Activated CD4-positive, alpha-beta memory T cell treated with anti-CD3 and anti-CD28 coated beads for 36 hours (primary cell): ENCODE measurements at regions not wholly inside any gene's neighbourhood (a gene's known extent, or its start where the extent isn't known, plus 50 kb on each side); places are given as distances from the start of the nearest gene placed in this dataset.

ENCODE experiments used
- CTCF ChIA-PET: fragments of 350-600 bp; sonication (Branson Sonifier 250); formaldehyde crosslinking; loops from one replicate; lab custom pipeline; 2021; ENCODE audit warnings: antibody characterized with exemption, inconsistent platforms; lab: Charles Lee
- POLR2A ChIA-PET: fragments of 350-600 bp; sonication (Branson Sonifier 250); formaldehyde crosslinking; loops from one replicate; lab custom pipeline; 2021; ENCODE audit warnings: antibody characterized with exemption; lab: Charles Lee
- DNase-seq: peaks from one replicate; pipeline ENCODE4 v3.0.0-alpha.2; 2020
- H3K27ac Mint-ChIP-seq: one replicate; pipeline ENCODE4 v1.8.0; 2021; ENCODE audit warnings: mixed read lengths
- H3K27me3 Mint-ChIP-seq: one replicate; pipeline ENCODE4 v1.8.0; 2021; ENCODE audit warnings: mixed read lengths
- H3K36me3 Mint-ChIP-seq: one replicate; pipeline ENCODE4 v1.8.0; 2021; ENCODE audit warnings: mixed read lengths
- H3K4me1 Mint-ChIP-seq: one replicate; pipeline ENCODE4 v1.8.0; 2021; ENCODE audit warnings: low read depth, mixed read lengths
- H3K4me3 Mint-ChIP-seq: one replicate; pipeline ENCODE4 v1.8.0; 2021; ENCODE audit warnings: mild to moderate bottlenecking, mixed read lengths
- H3K9me3 Mint-ChIP-seq: one replicate; pipeline ENCODE4 v1.8.0; 2021; ENCODE audit warnings: mixed read lengths
- intact Hi-C: fragments of 100-400 bp; cut with micrococcal nuclease; formaldehyde crosslinking; loops from one replicate; pipeline ENCODE4 v1.15.1; 2023

GRCh38 chr5:74042559-74042958, 416.6 kb downstream of the ARHGEF28 start:
- Mint-ChIP-seq H3K36me3 (no peaks in the 10 kb centered on the region), H3K27me3 (peaks cover 5% of the 10 kb centered on the region), H3K9me3 (no peaks in the 10 kb centered on the region), H3K4me1 (no peaks in the 10 kb centered on the region), H3K4me3 (no peak overlapping the region), H3K27ac (no peak overlapping the region)
- DNase-seq = no peak
- intact Hi-C loops = no loop called here
- ChIA-PET CTCF (interaction anchor here (0.6 kb wide), 1 partner anchor 1804 kb away, joined by 3 read pairs; no protein-coding TSS in a partner anchor), POLR2A (no interaction called here)

GRCh38 chr5:74041913-74042312, 415.9 kb downstream of the ARHGEF28 start:
- Mint-ChIP-seq H3K27ac (no peak overlapping the region), H3K4me1 (no peaks in the 10 kb centered on the region), H3K36me3 (no peaks in the 10 kb centered on the region), H3K9me3 (no peaks in the 10 kb centered on the region), H3K4me3 (no peak overlapping the region), H3K27me3 (peaks cover 5% of the 10 kb centered on the region)
- DNase-seq = no peak
- intact Hi-C loops = no loop called here
- POLR2A ChIA-PET = no interaction called here
- CTCF ChIA-PET = interaction anchor here (0.6 kb wide), 1 partner anchor 1804 kb away, joined by 3 read pairs; no protein-coding TSS in a partner anchor

GRCh38 chr5:74040811-74041491, 415.0 kb downstream of the ARHGEF28 start:
- Mint-ChIP-seq H3K4me3 (no peak overlapping the region), H3K4me1 (no peaks in the 10 kb centered on the region), H3K27ac (no peak overlapping the region), H3K36me3 (no peaks in the 10 kb centered on the region), H3K27me3 (peaks cover 5% of the 10 kb centered on the region), H3K9me3 (no peaks in the 10 kb centered on the region)
- POLR2A ChIA-PET = no interaction called here
- intact Hi-C loops = no loop called here
- CTCF ChIA-PET = no interaction called here
- no peak for DNase-seq

GRCh38 chr5:74040065-74040551, 414.1 kb downstream of the ARHGEF28 start:
- ChIA-PET CTCF (interaction anchor here (0.8 kb wide), 1 partner anchor 12 kb away, joined by 3 read pairs; no protein-coding TSS in a partner anchor), POLR2A (no interaction called here)
- intact Hi-C loops = no loop called here
- peaks cover 5% of the 10 kb centered on the region for H3K27me3 Mint-ChIP-seq
- peaks cover 5% of the 10 kb centered on the region for H3K4me1 Mint-ChIP-seq
- DNase-seq = no peak
- H3K4me3 Mint-ChIP-seq = no peak overlapping the region
- no peaks in the 10 kb centered on the region for H3K9me3 Mint-ChIP-seq
- H3K36me3 Mint-ChIP-seq = no peaks in the 10 kb centered on the region
- H3K27ac Mint-ChIP-seq = no peak overlapping the region

- POLR2A ChIA-PET = no interaction called here
- H3K4me3 Mint-ChIP-seq = no peak overlapping the region
Measured at GRCh38 chr5:74037321-74037720, 411.3 kb downstream of the ARHGEF28 start.

GRCh38 chr5:74035521-74035937, 409.5 kb downstream of the ARHGEF28 start:
- intact Hi-C loops = no loop called here
- CTCF ChIA-PET = interaction anchor here (0.8 to 1.4 kb wide), 2 partner anchors 10 to 89 kb away, joined by 3 read pairs; no protein-coding TSS in a partner anchor
- H3K36me3 Mint-ChIP-seq = no peaks in the 10 kb centered on the region
- peaks cover 8% of the 10 kb centered on the region for H3K27me3 Mint-ChIP-seq
- H3K4me1 Mint-ChIP-seq = peaks cover 7% of the 10 kb centered on the region
- no peak overlapping the region for H3K27ac Mint-ChIP-seq
- POLR2A ChIA-PET = no interaction called here
- no peak overlapping the region for H3K4me3 Mint-ChIP-seq
- no peak for DNase-seq
- no peaks in the 10 kb centered on the region for H3K9me3 Mint-ChIP-seq

More at GRCh38 chr5:74037321-74037720, 411.3 kb downstream of the ARHGEF28 start:
- Mint-ChIP-seq H3K36me3 (no peaks in the 10 kb centered on the region), H3K27me3 (peaks cover 7% of the 10 kb centered on the region), H3K9me3 (no peaks in the 10 kb centered on the region), H3K27ac (no peak overlapping the region), H3K4me1 (peaks cover 7% of the 10 kb centered on the region)
- DNase-seq = no peak
- CTCF ChIA-PET = interaction anchor here (0.7 kb wide), 1 partner anchor 167 kb away, joined by 3 read pairs; no protein-coding TSS in a partner anchor
- intact Hi-C loops = no loop called here

GRCh38 chr5:74034733-74035132, 408.7 kb downstream of the ARHGEF28 start:
- Mint-ChIP-seq H3K27me3 (peaks cover 11% of the 10 kb centered on the region), H3K36me3 (no peaks in the 10 kb centered on the region), H3K9me3 (no peaks in the 10 kb centered on the region), H3K4me3 (no peak overlapping the region), H3K27ac (no peak overlapping the region), H3K4me1 (peaks cover 7% of the 10 kb centered on the region)
- CTCF ChIA-PET = interaction anchor here (0.8 to 1.4 kb wide), 2 partner anchors 11 to 89 kb away, joined by 3 read pairs; no protein-coding TSS in a partner anchor
- POLR2A ChIA-PET = no interaction called here
- DNase-seq = no peak
- intact Hi-C loops = loop anchor here (5.0 kb wide), 1 partner anchor 608 kb away; the partner anchor contains the start of gene ENC1

- DNase-seq = no peak
- no peaks in the 10 kb centered on the region for H3K36me3 Mint-ChIP-seq
- H3K9me3 Mint-ChIP-seq = no peaks in the 10 kb centered on the region
- H3K27me3 Mint-ChIP-seq = peaks cover 13% of the 10 kb centered on the region
- no peak overlapping the region for H3K27ac Mint-ChIP-seq
- H3K4me1 Mint-ChIP-seq = peaks cover 7% of the 10 kb centered on the region
- intact Hi-C loops = loop anchor here (5.0 kb wide), 1 partner anchor 610 kb away; the partner anchor contains the start of gene ENC1
- CTCF ChIA-PET = interaction anchor here (0.7 kb wide), 1 partner anchor 74 kb away, joined by 3 read pairs; no protein-coding TSS in a partner anchor
- POLR2A ChIA-PET = no interaction called here
- no peak overlapping the region for H3K4me3 Mint-ChIP-seq
Measured at GRCh38 chr5:74032617-74033016, 406.6 kb downstream of the ARHGEF28 start.

GRCh38 chr5:74031536-74031935, 405.5 kb downstream of the ARHGEF28 start:
- Mint-ChIP-seq H3K27me3 (peaks cover 13% of the 10 kb centered on the region), H3K9me3 (no peaks in the 10 kb centered on the region), H3K4me1 (peaks cover 7% of the 10 kb centered on the region), H3K27ac (no peak overlapping the region), H3K4me3 (no peak overlapping the region), H3K36me3 (no peaks in the 10 kb centered on the region)
- ChIA-PET CTCF (no interaction called here), POLR2A (no interaction called here)
- intact Hi-C loops = loop anchor here (5.0 kb wide), 1 partner anchor 611 kb away; the partner anchor contains the start of gene ENC1
- no peak for DNase-seq

GRCh38 chr5:74030821-74031220, 404.8 kb downstream of the ARHGEF28 start:
- ChIA-PET POLR2A (no interaction called here), CTCF (no interaction called here)
- H3K27me3 Mint-ChIP-seq = peaks cover 13% of the 10 kb centered on the region
- H3K27ac Mint-ChIP-seq = no peak overlapping the region
- H3K9me3 Mint-ChIP-seq = no peaks in the 10 kb centered on the region
- no peaks in the 10 kb centered on the region for H3K36me3 Mint-ChIP-seq
- DNase-seq = no peak
- peaks cover 7% of the 10 kb centered on the region for H3K4me1 Mint-ChIP-seq
- intact Hi-C loops = loop anchor here (5.0 kb wide), 1 partner anchor 611 kb away; the partner anchor contains the start of gene ENC1
- no peak overlapping the region for H3K4me3 Mint-ChIP-seq

- no peak overlapping the region for H3K27ac Mint-ChIP-seq
- CTCF ChIA-PET = no interaction called here
- no peaks in the 10 kb centered on the region for H3K9me3 Mint-ChIP-seq
- H3K4me3 Mint-ChIP-seq = no peak overlapping the region
- peaks cover 13% of the 10 kb centered on the region for H3K27me3 Mint-ChIP-seq
- DNase-seq = no peak
- H3K4me1 Mint-ChIP-seq = peaks cover 3% of the 10 kb centered on the region
- intact Hi-C loops = loop anchor here (5.0 kb wide), 1 partner anchor 612 kb away; the partner anchor contains the start of gene ENC1
- H3K36me3 Mint-ChIP-seq = no peaks in the 10 kb centered on the region
- POLR2A ChIA-PET = no interaction called here
Measured at GRCh38 chr5:74030371-74030770, 404.4 kb downstream of the ARHGEF28 start.

GRCh38 chr5:74028976-74029375, 403.0 kb downstream of the ARHGEF28 start:
- Mint-ChIP-seq H3K9me3 (no peaks in the 10 kb centered on the region), H3K4me1 (no peaks in the 10 kb centered on the region), H3K36me3 (no peaks in the 10 kb centered on the region), H3K27ac (no peak overlapping the region), H3K27me3 (peaks cover 13% of the 10 kb centered on the region), H3K4me3 (no peak overlapping the region)
- POLR2A ChIA-PET = no interaction called here
- intact Hi-C loops = no loop called here
- CTCF ChIA-PET = no interaction called here
- no peak for DNase-seq
